ENCODE measurements at regions not wholly inside any gene's neighbourhood (a gene's known extent, or its start where the extent isn't known, plus 50 kb on each side); places are given as distances from the start of the nearest gene placed in this dataset.

DNA sequence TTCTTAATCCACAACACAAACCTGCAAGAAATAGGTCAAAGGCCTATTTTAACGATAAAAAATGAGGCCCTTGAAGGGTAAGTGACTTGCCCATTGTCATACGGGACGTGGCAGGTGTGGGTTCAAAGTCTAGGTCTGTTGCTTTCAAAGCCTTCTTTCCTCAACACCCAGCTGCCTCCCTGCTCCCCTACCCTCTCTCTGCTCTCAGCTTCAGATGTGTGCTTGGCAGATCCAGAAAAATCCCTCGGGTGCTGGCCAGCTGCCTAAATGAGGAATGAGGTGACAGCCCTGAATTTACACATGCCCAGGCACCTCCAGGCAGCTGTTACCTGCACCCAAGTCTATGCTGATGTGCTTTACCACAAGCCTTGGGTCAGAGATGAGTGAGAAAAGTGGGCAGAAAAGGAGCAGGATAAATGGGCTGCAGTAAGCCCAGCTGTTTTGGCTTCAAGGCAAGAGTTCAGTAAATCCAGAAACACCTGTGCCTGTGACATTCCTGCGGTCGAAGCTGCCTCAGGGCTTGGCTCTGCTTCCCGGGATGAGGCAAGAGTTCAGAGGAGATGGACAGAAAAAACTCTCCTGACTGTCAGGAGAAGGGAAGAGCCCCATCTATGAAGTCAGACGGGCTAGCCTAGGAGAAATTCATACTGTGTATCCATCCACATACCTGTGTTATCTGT, 49.9 kb upstream of the LDLRAD3 start:
- Histone ChIP-seq H2BK12ac (ENCODE audit: low read length in 2 of 2) (no peak overlapping the region), H3K4me3 (ENCODE audit: insufficient read depth in 1 of 2, low read depth in 1 of 2, low read length in 2 of 2) (no peak overlapping the region), H3K27me3 (ENCODE audit: control insufficient read depth in 1 of 2, insufficient read depth in 1 of 2, low read length in 2 of 2) (peaks cover 5 to 45% of the 10 kb centered on the region in 2 experiments), H4K8ac (ENCODE audit: low read length) (no peak overlapping the region), H3K79me1 (replicated peaks; ENCODE audit: low read length, poor library complexity, severe bottlenecking) (no peaks in the 10 kb centered on the region), H3K23ac (ENCODE audit: low read length in 2 of 2) (no peak overlapping the region), H3K36me3 (ENCODE audit: control insufficient read depth in 1 of 2, insufficient read depth in 2 of 2, low read depth in 1 of 2, low read length in 2 of 2) (no peaks in the 10 kb centered on the region), H2BK120ac (ENCODE audit: low read depth, low read length) (no peak overlapping the region), H3K4me1 (ENCODE audit: control insufficient read depth, insufficient read depth, low read depth, low read length) (no peaks in the 10 kb centered on the region), H3K9ac (ENCODE audit: low read length) (no peak overlapping the region), H3K4me2 (ENCODE audit: low read length, poor library complexity, severe bottlenecking) (no peak overlapping the region), H2BK5ac (ENCODE audit: low read depth, low read length, poor library complexity, severe bottlenecking) (no peak overlapping the region), H3K14ac (ENCODE audit: low read length in 2 of 2) (peak overlapping the region in 1 of 2 experiments; percentile 48), H2BK15ac (ENCODE audit: low read depth, poor library complexity, severe bottlenecking) (no peak overlapping the region), H4K91ac (ENCODE audit: low read length) (no peak overlapping the region), H3K18ac (ENCODE audit: low read depth in 1 of 2, low read length in 2 of 2) (no peak overlapping the region), H2AK5ac (ENCODE audit: low read length, severe bottlenecking) (no peak overlapping the region), H3K4ac (ENCODE audit: low read depth in 1 of 2, low read length in 2 of 2) (no peak overlapping the region), H2AFZ (ENCODE audit: low read depth, low read length) (no peak overlapping the region), H3K27ac (ENCODE audit: low read length, poor library complexity, severe bottlenecking) (no peak overlapping the region), H3K9me3 (ENCODE audit: control insufficient read depth, low read length) (peaks cover 3% of the 10 kb centered on the region)
- WGBS: 82% methylated on average over 8 of the region's 8 CpGs
- peak; percentile 6 for DNase-seq
